ENCODE measurements at regions not wholly inside any gene's neighbourhood (a gene's known extent, or its start where the extent isn't known, plus 50 kb on each side); places are given as distances from the start of the nearest gene placed in this dataset.

DNA sequence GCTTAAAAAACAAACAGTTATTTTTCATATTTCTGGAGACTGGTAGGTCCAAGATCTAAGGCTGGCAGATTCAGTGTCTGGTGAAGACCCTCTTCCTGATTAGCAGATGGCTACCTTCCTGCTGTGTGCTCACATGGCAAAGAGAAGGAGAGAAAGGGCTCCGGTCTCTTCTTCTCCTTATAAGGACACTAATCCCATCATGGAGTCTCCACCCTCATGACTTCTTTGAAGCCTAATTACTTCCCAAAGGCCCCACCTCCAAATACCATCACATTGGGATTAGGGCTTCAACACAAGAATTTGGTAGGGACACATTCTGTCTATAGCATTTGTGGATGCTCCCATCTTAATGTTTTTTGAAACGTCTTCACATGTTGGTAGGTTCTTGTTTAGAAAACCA lies 391.1 kb downstream of the TMEM161B start:
- no peak for TF ChIP-seq POLR2A (IDR thresholded peaks at IDR 0.05; ENCODE audit: low read length)
- no peak for TF ChIP-seq GATA1 (IDR thresholded peaks at IDR 0.05; ENCODE audit: low read depth, low read length)

Measured in erythroblast (primary cell).